ENCODE measurements at regions not wholly inside any gene's neighbourhood (a gene's known extent, or its start where the extent isn't known, plus 50 kb on each side); places are given as distances from the start of the nearest gene placed in this dataset.
"Not testable (repeated sequence)": the region's sequence is repeated elsewhere in the genome, so short reads cannot be mapped to it uniquely, and the experiment has no call there.

DNA sequence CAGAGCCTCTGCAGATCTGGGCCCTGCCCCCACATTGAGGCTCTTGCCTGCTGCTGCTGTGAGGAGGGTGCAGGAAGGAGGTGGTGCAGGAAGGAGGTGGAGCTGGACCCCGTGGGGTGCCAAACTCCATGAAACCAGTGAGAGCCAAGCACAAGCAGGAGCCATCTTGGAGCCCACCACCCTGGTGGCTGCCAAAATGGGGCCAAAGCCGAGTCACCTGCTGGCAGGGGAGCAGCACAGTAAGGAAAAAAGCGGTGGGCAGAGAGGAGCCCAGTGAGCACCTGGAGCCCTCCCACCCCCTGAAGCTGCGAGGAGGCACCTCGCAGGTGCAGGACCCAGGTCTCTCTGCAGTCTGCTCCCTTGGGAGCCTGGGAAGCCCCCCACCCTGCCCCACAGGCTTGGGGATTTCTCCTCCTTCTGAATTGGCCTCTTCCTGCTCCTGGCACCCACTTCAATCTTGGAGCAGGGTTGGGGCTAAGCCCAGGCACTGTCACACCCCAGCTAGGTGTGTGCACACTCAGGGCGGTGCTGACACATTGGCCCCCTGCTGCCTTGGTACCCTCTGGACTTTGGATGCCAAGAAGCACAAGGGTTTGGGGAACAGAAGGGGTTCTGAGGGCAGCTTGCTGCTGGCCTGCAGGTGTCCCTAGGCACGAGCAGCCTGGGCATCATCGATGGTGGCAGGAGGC, 245.4 kb upstream of the LRRTM4 start:
- POLR2A ChIA-PET (ENCODE audit: low non-redundant PET) = no interaction called here
- Histone ChIP-seq H3K4me3 (ENCODE audit: low read depth, low read length, poor library complexity, severe bottlenecking) (no peak overlapping the region), H3K36me3 (ENCODE audit: insufficient read depth, low read length, poor library complexity, severe bottlenecking) (no peaks in the 10 kb centered on the region), H3K9me3 (ENCODE audit: low read depth, low read length, poor library complexity, severe bottlenecking) (no peaks in the 10 kb centered on the region), H3K27me3 (replicated peaks; ENCODE audit: insufficient read depth, low read depth, low read length, poor library complexity) (no peaks in the 10 kb centered on the region), H3K4me1 (ENCODE audit: insufficient read depth, low read length, poor library complexity, severe bottlenecking) (no peaks in the 10 kb centered on the region), H3K27ac (ENCODE audit: low read depth, low read length, poor library complexity, severe bottlenecking) (no peak overlapping the region)
- no peak for TF ChIP-seq EZH2 (IDR thresholded peaks at IDR 0.05; ENCODE audit: borderline replicate concordance, low read depth, low read length, poor library complexity, severe bottlenecking)
- TF ChIP-seq CTCF (conservative IDR thresholded peaks at IDR 0.05; ENCODE audit: low read depth, low read length) = no peak
- DNase-seq (ENCODE audit: low spot score) = no peak
- CTCF ChIA-PET = no interaction called here
- no TSS peak for BruUV-seq (replicated peaks)
- intact Hi-C loops (cut with micrococcal nuclease; ENCODE audit: unreplicated experiment) = no loop called here

DNA sequence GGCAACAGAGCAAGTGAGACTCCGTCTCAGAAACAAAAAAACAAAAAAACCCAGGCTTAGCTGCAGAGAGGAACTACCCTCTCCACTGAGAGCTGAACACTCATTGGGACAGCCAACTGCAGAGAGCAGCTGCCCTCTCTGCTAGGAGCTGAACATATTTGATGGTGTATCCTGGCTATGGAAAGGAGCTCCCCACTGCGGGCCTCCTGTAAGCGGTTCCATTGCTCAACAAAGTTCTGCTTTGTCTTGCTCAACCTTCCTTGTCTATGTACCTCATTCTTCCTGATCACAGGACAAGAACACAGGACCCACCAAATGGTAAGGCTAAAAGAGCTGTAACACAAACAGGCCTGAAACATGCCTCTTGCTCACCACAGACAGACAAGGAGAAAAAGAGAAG, 246.3 kb upstream of the LRRTM4 start:
- Histone ChIP-seq H3K27ac (ENCODE audit: low read depth, low read length, poor library complexity, severe bottlenecking) (no peak overlapping the region), H3K9me3 (ENCODE audit: low read depth, low read length, poor library complexity, severe bottlenecking) (no peaks in the 10 kb centered on the region), H3K27me3 (replicated peaks; ENCODE audit: insufficient read depth, low read depth, low read length, poor library complexity) (no peaks in the 10 kb centered on the region), H3K36me3 (ENCODE audit: insufficient read depth, low read length, poor library complexity, severe bottlenecking) (no peaks in the 10 kb centered on the region), H3K4me1 (ENCODE audit: insufficient read depth, low read length, poor library complexity, severe bottlenecking) (no peaks in the 10 kb centered on the region), H3K4me3 (ENCODE audit: low read depth, low read length, poor library complexity, severe bottlenecking) (no peak overlapping the region)
- no TSS peak for BruUV-seq (replicated peaks)
- no peak for DNase-seq (ENCODE audit: low spot score)
- POLR2A ChIA-PET (ENCODE audit: low non-redundant PET) = no interaction called here
- TF ChIP-seq EZH2 (IDR thresholded peaks at IDR 0.05; ENCODE audit: borderline replicate concordance, low read depth, low read length, poor library complexity, severe bottlenecking) (no peak), CTCF (conservative IDR thresholded peaks at IDR 0.05; ENCODE audit: low read depth, low read length) (no peak)
- intact Hi-C loops (cut with micrococcal nuclease; ENCODE audit: unreplicated experiment) = no loop called here
- CTCF ChIA-PET = no interaction called here

- no TSS peak for BruUV-seq (replicated peaks)
- Histone ChIP-seq H3K27me3 (replicated peaks; ENCODE audit: insufficient read depth, low read depth, low read length, poor library complexity) (no peaks in the 10 kb centered on the region), H3K4me3 (ENCODE audit: low read depth, low read length, poor library complexity, severe bottlenecking) (no peak overlapping the region), H3K4me1 (ENCODE audit: insufficient read depth, low read length, poor library complexity, severe bottlenecking) (no peaks in the 10 kb centered on the region), H3K9me3 (ENCODE audit: low read depth, low read length, poor library complexity, severe bottlenecking) (no peaks in the 10 kb centered on the region), H3K27ac (ENCODE audit: low read depth, low read length, poor library complexity, severe bottlenecking) (no peak overlapping the region), H3K36me3 (ENCODE audit: insufficient read depth, low read length, poor library complexity, severe bottlenecking) (no peaks in the 10 kb centered on the region)
- CTCF ChIA-PET = no interaction called here
- POLR2A ChIA-PET (ENCODE audit: low non-redundant PET) = no interaction called here
- intact Hi-C loops (cut with micrococcal nuclease; ENCODE audit: unreplicated experiment) = no loop called here
- DNase-seq (ENCODE audit: low spot score) = peak; percentile 5
- TF ChIP-seq EZH2 (IDR thresholded peaks at IDR 0.05; ENCODE audit: borderline replicate concordance, low read depth, low read length, poor library complexity, severe bottlenecking) = no peak
- TF ChIP-seq CTCF (conservative IDR thresholded peaks at IDR 0.05; ENCODE audit: low read depth, low read length) = no peak
Observed at GRCh38 chr2:77778917-77779316, 256.7 kb upstream of the LRRTM4 start.

DNA sequence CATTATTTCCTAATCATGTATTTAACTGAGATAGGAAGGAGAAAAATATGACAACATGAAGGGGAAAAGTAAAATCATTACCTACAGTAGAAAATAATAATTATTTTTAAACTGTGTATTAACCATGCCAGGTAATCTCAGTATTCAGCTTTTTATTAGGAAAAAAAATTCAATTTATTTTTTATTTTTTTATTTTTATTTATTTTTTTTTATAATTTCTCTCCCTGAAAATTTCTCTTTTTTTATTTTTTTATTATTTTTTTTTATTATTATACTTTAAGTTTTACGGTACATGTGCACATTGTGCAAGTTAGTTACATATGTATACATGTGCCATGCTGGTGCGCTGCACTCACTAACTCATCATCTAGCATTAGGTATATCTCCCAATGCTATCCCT, 271.3 kb upstream of the LRRTM4 start:
- H3K4me3 ChIP-seq (ENCODE audit: low read depth, low read length, poor library complexity, severe bottlenecking) = not testable (repeated sequence)

More for the DNA sequence above, 271.3 kb upstream of the LRRTM4 start:
- H3K27ac ChIP-seq (ENCODE audit: low read depth, low read length, poor library complexity, severe bottlenecking); H3K4me1 ChIP-seq (ENCODE audit: insufficient read depth, low read length, poor library complexity, severe bottlenecking); H3K36me3 ChIP-seq (ENCODE audit: insufficient read depth, low read length, poor library complexity, severe bottlenecking); POLR2A ChIA-PET (ENCODE audit: low non-redundant PET); H3K27me3 ChIP-seq (replicated peaks; ENCODE audit: insufficient read depth, low read depth, low read length, poor library complexity); H3K9me3 ChIP-seq (ENCODE audit: low read depth, low read length, poor library complexity, severe bottlenecking); DNase-seq (ENCODE audit: low spot score); intact Hi-C loops (cut with micrococcal nuclease; ENCODE audit: unreplicated experiment); BruUV-seq (replicated peaks); CTCF ChIA-PET: not testable (repeated sequence)

Data from A673 (cell line).